Cardiac fibroblast (primary cell): ENCODE measurements at regions not wholly inside any gene's neighbourhood (a gene's known extent, or its start where the extent isn't known, plus 50 kb on each side); places are given as distances from the start of the nearest gene placed in this dataset.
A peak's percentile ranks its signal among the peaks of the same experiment; 100 is the strongest.
"Not testable (repeated sequence)": the region's sequence is repeated elsewhere in the genome, so short reads cannot be mapped to it uniquely, and the experiment has no call there.

Experiments
- DNase-seq, 2 donors: peaks; one replicate each; pipeline versions ENCODE4 v3.0.0 to v3.0.0-alpha.2; 2010; ENCODE audit warnings: low read depth in 2 of 2
- H3K4me3 ChIP-seq, 2 donors: replicated peaks in 1 of 2; 1 replicate in 1 of 2; 2 replicates in 1 of 2; pipeline ENCODE4 v1.5.1; 2011; ENCODE audit warnings: low read depth in 2 of 2, low read length in 2 of 2, mild to moderate bottlenecking in 2 of 2, moderate library complexity in 1 of 2
- CTCF ChIP-seq: IDR thresholded peaks from one replicate; pipeline ENCODE4 v1.5.1; 2011; ENCODE audit warnings: low read depth, mild to moderate bottlenecking, low read length, inconsistent platforms

DNA sequence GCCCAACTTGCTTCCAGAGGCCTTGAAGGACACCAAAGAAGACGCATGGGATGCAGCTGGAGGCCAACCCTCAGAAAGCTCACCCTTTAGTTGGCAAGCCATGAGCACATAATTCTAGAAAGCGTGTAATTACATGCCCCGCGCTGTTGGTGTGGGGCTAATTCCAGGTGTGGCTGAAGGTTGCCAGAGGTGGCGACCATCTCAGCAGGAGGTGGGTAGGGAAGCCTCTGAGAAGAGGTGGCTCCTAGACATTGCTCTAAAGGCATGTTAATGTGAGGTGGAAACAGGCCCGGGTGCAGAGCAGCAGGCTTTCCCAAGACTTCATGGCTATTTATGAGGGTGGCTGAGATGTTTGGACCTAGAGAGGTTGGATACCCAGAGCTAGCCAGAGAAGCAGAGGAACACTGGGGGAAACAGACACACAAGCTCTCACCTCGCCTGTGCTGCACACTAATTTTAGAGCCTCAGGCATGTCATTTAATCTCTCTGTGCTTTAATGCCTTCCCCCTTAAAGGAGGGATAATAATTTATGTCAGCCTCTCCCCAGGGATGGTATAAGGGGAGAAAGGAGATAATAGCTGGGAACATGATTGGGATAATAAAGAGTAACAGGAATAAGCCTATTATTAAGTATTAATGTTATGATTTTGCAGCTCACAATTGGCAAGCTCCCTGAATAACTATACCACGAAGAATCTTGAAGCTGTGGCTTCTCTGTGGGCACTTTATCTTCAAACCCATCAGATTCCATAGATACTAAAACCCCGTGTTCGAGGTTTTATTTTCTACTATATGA is 60.0 kb upstream of the HELT start:
- no peak for DNase-seq
- TF ChIP-seq CTCF, result no peak
- no peak overlapping the region for H3K4me3 ChIP-seq

- DNase-seq, result no peak
- TF ChIP-seq CTCF, result no peak
- H3K4me3 ChIP-seq, result no peak overlapping the region
These were observed 59.4 kb upstream of the HELT start for GRCh38 chr4:184958923-184959210.

- DNase-seq, result no peak
- no peak for TF ChIP-seq CTCF
- no peak overlapping the region for H3K4me3 ChIP-seq
These were observed 59.0 kb upstream of the HELT start for GRCh38 chr4:184959309-184959708.

DNA sequence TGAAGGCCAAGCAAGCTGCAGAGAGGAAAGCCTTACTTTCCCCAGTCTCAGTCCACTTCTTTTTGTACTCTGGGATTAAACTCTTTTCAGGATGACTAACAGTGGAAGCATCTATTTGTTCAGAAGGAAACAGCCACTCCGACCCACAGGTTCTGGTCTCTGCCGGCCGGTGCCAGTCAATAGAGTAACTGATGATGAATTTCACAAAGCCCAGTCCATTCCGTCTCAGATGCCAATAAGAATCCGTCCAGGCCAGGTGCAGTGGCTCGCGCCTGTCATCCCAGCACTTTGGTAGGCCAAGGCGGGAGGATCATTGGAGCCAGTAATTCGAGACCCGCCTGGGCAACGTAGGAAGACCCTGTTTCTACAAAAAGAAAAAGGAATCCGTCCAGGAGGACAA is 58.5 kb upstream of the HELT start:
- TF ChIP-seq CTCF, result no peak
- no peak overlapping the region for H3K4me3 ChIP-seq
- no peak for DNase-seq

- no peak overlapping the region for H3K4me3 ChIP-seq
- no peak for TF ChIP-seq CTCF
- peak; percentile 7 to 41 for DNase-seq
These were observed 57.8 kb upstream of the HELT start for GRCh38 chr4:184960505-184960971.

DNA sequence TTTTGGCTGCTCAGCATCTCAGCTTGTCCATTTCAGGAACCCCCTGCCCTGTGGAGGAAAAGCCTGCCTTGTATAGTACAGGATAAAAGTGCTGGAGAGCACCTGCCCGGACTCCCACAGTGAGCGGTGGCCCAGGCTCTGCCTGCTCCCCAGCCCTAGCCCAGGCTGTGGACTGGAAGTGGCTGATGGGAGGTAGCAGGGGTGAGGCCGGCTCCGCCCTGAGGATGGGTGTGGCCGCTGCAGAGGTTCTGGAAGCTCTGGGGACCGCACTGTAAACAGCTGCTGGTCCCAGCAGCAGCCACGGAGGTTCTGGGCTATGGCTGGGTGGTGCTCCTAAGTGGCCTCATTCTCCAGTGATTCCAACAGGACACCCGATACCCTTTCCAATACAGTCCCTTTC is 56.6 kb upstream of the HELT start:
- DNase-seq, result no peak
- TF ChIP-seq CTCF, result no peak
- no peak overlapping the region for H3K4me3 ChIP-seq

DNA sequence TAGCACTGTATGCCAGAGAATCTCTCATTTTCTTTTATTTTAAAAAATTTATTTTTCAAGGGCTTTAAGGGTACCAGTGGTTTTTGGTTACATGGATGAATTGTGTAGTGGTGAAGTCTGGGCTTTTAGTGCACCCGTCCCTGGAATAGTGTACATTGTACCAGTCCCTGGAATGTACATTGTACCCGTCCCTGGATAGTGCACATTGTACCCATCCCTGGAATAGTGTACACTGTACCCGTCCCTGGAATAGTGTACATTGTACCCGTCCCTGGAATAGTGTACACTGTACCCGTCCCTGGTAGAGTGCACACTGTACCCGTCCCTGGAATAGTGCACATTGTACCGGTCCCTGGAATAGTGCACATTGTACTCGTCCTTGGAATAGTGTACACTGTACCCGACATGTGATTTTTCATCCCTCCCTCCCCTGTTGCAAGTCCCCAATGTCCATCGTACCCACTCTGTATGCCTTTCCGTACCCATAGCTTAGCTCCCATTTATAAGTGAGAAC is 56.1 kb upstream of the HELT start:
- TF ChIP-seq CTCF, result no peak
- H3K4me3 ChIP-seq, result no peak overlapping the region
- DNase-seq, result no peak

DNA sequence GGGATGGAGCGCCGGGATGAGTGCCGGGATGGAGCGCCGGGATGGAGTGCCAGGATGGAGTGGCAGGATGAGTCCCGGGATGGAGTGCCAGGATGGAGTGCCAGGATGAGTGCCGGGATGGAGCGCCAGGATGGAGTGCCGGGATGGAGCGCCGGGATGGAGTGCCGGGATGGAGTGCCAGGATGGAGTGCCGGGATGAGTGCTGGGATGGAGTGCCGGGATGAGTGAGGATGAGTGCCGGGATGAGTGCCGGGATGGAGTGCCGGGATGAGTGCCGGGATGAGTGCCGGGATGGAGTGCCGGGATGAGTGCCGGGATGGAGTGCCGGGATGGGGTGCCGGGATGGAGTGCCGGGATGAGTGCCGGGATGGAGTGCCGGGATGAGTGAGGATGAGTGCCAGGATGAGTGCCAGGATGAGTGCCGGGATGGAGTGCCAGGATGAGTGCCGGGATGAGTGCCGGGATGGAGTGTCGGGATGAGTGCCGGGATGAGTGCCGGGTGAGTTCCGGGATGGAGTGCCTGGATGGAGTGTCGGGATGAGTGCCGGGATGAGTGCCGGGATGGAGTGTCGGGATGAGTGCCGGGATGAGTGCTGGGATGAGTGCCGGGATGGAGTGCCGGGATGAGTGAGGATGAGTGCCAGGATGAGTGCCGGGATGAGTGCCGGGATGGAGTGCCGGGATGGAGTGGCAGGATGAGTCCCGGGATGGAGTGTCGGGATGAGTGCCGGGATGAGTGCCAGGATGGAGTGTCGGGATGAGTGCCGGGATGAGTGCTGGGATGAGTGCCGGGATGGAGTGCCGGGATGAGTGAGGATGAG is 52.9 kb upstream of the HELT start:
- H3K4me3 ChIP-seq, DNase-seq: not testable (repeated sequence)

DNA sequence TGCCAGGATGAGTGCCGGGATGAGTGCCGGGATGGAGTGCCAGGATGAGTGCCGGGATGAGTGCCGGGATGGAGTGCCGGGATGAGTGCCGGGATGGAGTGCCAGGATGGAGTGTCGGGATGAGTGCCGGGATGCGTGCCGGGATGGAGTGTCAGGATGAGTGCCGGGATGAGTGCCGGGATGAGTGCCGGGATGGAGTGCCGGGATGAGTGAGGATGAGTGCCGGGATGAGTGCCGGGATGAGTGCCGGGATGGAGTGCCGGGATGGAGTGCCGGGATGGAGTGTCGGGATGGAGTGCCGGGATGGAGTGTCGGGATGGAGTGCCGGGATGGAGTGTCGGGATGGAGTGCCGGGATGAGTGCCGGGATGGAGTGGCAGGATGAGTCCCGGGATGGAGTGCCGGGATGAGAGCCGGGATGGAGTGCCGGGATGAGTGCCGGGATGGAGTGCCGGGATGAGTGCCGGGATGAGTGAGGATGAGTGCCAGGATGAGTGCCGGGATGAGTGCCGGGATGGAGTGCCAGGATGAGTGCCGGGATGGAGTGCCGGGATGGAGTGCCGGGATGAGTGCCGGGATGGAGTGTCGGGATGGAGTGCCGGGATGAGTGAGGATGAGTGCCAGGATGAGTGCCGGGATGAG is 52.1 kb upstream of the HELT start:
- not testable (repeated sequence) for DNase-seq, H3K4me3 ChIP-seq
